Astrocyte (in vitro differentiated cells and primary cell): ENCODE measurements at regions not wholly inside any gene's neighbourhood (a gene's known extent, or its start where the extent isn't known, plus 50 kb on each side); places are given as distances from the start of the nearest gene placed in this dataset.

Source experiments
- DNase-seq: peaks from one replicate; pipeline ENCODE4 v3.0.0-alpha.2; 2010; ENCODE audit warnings: low read depth
- FAIRE-seq: peaks from 2 replicates; lab custom pipeline; 2011; peaks lifted over from hg19 to GRCh38; lab: Jason Lieb, UNC
- H2AFZ ChIP-seq: 2 replicates; pipeline ENCODE4 v1.6.0; 2012; ENCODE audit warnings: low read depth, low read length, inconsistent platforms
- H3K27ac ChIP-seq: 2 replicates; pipeline ENCODE4 v1.5.1; 2011; ENCODE audit warnings: low read depth, low read length, inconsistent platforms
- H3K27me3 ChIP-seq: 2 replicates; pipeline ENCODE4 v1.6.0; 2011; ENCODE audit warnings: low read length, inconsistent platforms; ENCODE audit not compliant: insufficient read depth
- H3K36me3 ChIP-seq: 2 replicates; pipeline ENCODE4 v1.5.1; 2011; ENCODE audit warnings: low read length, inconsistent platforms; ENCODE audit not compliant: insufficient read depth
- H3K4me1 ChIP-seq: 2 replicates; pipeline ENCODE4 v1.5.1; 2011; ENCODE audit warnings: low read length, inconsistent platforms; ENCODE audit not compliant: insufficient read depth
- H3K4me2 ChIP-seq: 2 replicates; pipeline ENCODE4 v1.6.0; 2012; ENCODE audit warnings: low read length, inconsistent platforms
- H3K4me3 ChIP-seq: 2 replicates; pipeline ENCODE4 v1.5.1; 2011; ENCODE audit warnings: low read depth, mild to moderate bottlenecking, low read length, inconsistent platforms; ENCODE audit not compliant: insufficient read depth
- H3K79me2 ChIP-seq: 2 replicates; pipeline ENCODE4 v1.6.0; 2012; ENCODE audit warnings: mild to moderate bottlenecking, low read length, inconsistent platforms; ENCODE audit not compliant: insufficient read depth
- H3K9ac ChIP-seq: 2 replicates; pipeline ENCODE4 v1.6.0; 2012; ENCODE audit warnings: mild to moderate bottlenecking, low read length, inconsistent platforms
- H3K9me3 ChIP-seq: 2 replicates; pipeline ENCODE4 v1.5.1; 2012; ENCODE audit warnings: low read depth, mild to moderate bottlenecking, low read length, inconsistent platforms; ENCODE audit not compliant: insufficient read depth
- H4K20me1 ChIP-seq: 2 replicates; pipeline ENCODE4 v1.6.0; 2012; ENCODE audit warnings: low read length, inconsistent platforms; ENCODE audit not compliant: insufficient read depth
- H3K27ac Mint-ChIP-seq: one replicate; pipeline ENCODE4 v1.8.0; 2021; ENCODE audit warnings: mild to moderate bottlenecking, mixed read lengths; ENCODE audit not compliant: unreplicated experiment
- H3K27me3 Mint-ChIP-seq: one replicate; pipeline ENCODE4 v1.8.0; 2021; ENCODE audit warnings: low read depth, mixed read lengths; ENCODE audit not compliant: unreplicated experiment
- H3K36me3 Mint-ChIP-seq: one replicate; pipeline ENCODE4 v1.8.0; 2021; ENCODE audit warnings: low read depth, mixed read lengths; ENCODE audit not compliant: unreplicated experiment
- H3K4me1 Mint-ChIP-seq: one replicate; pipeline ENCODE4 v1.8.0; 2021; ENCODE audit warnings: low read depth, mixed read lengths; ENCODE audit not compliant: unreplicated experiment
- H3K4me3 Mint-ChIP-seq: one replicate; pipeline ENCODE4 v1.8.0; 2021; ENCODE audit warnings: mild to moderate bottlenecking, moderate library complexity, mixed read lengths; ENCODE audit not compliant: unreplicated experiment
- H3K9me3 Mint-ChIP-seq: one replicate; pipeline ENCODE4 v1.8.0; 2021; ENCODE audit warnings: mild to moderate bottlenecking, mixed read lengths; ENCODE audit not compliant: unreplicated experiment
- CTCF ChIP-seq: IDR thresholded peaks from 2 replicates; pipeline ENCODE4 v1.5.1; 2011; ENCODE audit warnings: low read depth, mild to moderate bottlenecking, inconsistent platforms, low read length, moderate library complexity; ENCODE audit not compliant: insufficient read depth
- EZH2 ChIP-seq: IDR thresholded peaks from 2 replicates; pipeline ENCODE4 v1.6.1; 2012; ENCODE audit warnings: mild to moderate bottlenecking, low read length, inconsistent platforms; ENCODE audit not compliant: insufficient read depth

GRCh38 chrX:30060718-30061117, 154.6 kb upstream of the MAGEB2 start:
- Histone ChIP-seq H2AFZ (no peak overlapping the region), H3K36me3 (no peaks in the 10 kb centered on the region), H3K4me2 (no peak overlapping the region), H3K27me3 (no peaks in the 10 kb centered on the region), H3K9ac (no peak overlapping the region), H3K27ac (no peak overlapping the region), H4K20me1 (no peaks in the 10 kb centered on the region), H3K4me3 (no peak overlapping the region), H3K9me3 (no peaks in the 10 kb centered on the region), H3K79me2 (no peaks in the 10 kb centered on the region), H3K4me1 (no peaks in the 10 kb centered on the region)
- H3K4me3 Mint-ChIP-seq: no peak overlapping the region
- no peaks in the 10 kb centered on the region for H3K9me3 Mint-ChIP-seq
- peak; percentile 23 for TF ChIP-seq CTCF
- TF ChIP-seq EZH2: no peak
- H3K4me1 Mint-ChIP-seq: no peaks in the 10 kb centered on the region
- no peak for DNase-seq
- H3K36me3 Mint-ChIP-seq: no peaks in the 10 kb centered on the region
- no peak overlapping the region for H3K27ac Mint-ChIP-seq
- FAIRE-seq: peak; percentile 81
- no peaks in the 10 kb centered on the region for H3K27me3 Mint-ChIP-seq

- H3K4me1 ChIP-seq: no peaks in the 10 kb centered on the region
- H3K4me2 ChIP-seq: no peak overlapping the region
- H3K79me2 ChIP-seq: no peaks in the 10 kb centered on the region
- no peaks in the 10 kb centered on the region for H4K20me1 ChIP-seq
- TF ChIP-seq EZH2 (no peak), CTCF (no peak)
- no peaks in the 10 kb centered on the region for H3K27me3 ChIP-seq
- no peaks in the 10 kb centered on the region for H3K9me3 Mint-ChIP-seq
- no peaks in the 10 kb centered on the region for H3K36me3 ChIP-seq
- H3K9ac ChIP-seq: no peak overlapping the region
- no peak overlapping the region for H3K4me3 ChIP-seq
- FAIRE-seq (peak; percentile 39), DNase-seq (peak; percentile 55)
- no peak overlapping the region for H3K27ac ChIP-seq
- no peak overlapping the region for H3K27ac Mint-ChIP-seq
- H3K27me3 Mint-ChIP-seq: no peaks in the 10 kb centered on the region
- no peak overlapping the region for H2AFZ ChIP-seq
- peaks cover 2% of the 10 kb centered on the region for H3K4me1 Mint-ChIP-seq
- no peaks in the 10 kb centered on the region for H3K9me3 ChIP-seq
- H3K36me3 Mint-ChIP-seq: no peaks in the 10 kb centered on the region
- H3K4me3 Mint-ChIP-seq: no peak overlapping the region
Observed at GRCh38 chrX:30065226-30065625, 150.1 kb upstream of the MAGEB2 start.

GRCh38 chrX:30067677-30068076, 147.7 kb upstream of the MAGEB2 start:
- Mint-ChIP-seq H3K27ac (no peak overlapping the region), H3K4me3 (no peak overlapping the region), H3K9me3 (no peaks in the 10 kb centered on the region), H3K27me3 (no peaks in the 10 kb centered on the region), H3K4me1 (peaks cover 2% of the 10 kb centered on the region), H3K36me3 (no peaks in the 10 kb centered on the region)
- TF ChIP-seq EZH2: no peak
- TF ChIP-seq CTCF: no peak
- Histone ChIP-seq H3K4me2 (no peak overlapping the region), H3K36me3 (no peaks in the 10 kb centered on the region), H3K9ac (no peak overlapping the region), H3K9me3 (no peaks in the 10 kb centered on the region), H3K4me1 (no peaks in the 10 kb centered on the region), H4K20me1 (no peaks in the 10 kb centered on the region), H3K79me2 (no peaks in the 10 kb centered on the region), H3K27ac (no peak overlapping the region), H3K27me3 (no peaks in the 10 kb centered on the region), H2AFZ (no peak overlapping the region), H3K4me3 (no peak overlapping the region)
- DNase-seq: no peak
- FAIRE-seq: no peak
